ENCODE measurements at regions not wholly inside any gene's neighbourhood (a gene's known extent, or its start where the extent isn't known, plus 50 kb on each side); places are given as distances from the start of the nearest gene placed in this dataset.

DNA sequence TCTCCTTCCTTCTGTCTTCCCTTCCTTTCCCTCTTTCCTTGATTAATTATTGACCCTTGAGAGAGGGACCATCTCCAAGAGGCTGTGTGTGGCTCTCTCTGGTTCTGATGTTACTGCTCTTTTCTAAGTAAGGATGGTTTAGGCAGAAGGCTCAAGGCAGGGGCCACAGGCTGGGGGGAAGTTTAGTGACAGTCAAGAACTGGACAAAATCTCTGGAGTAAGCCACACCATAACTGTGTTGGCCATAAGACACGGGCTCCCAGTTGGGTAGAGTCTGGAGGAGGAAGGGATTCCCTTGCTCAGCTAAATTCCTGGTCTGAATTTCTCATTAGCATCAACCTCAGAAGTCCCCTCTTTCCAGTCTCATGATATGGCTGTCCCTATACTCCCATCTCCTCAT, 74.7 kb downstream of the BUD13 start:
- FAIRE-seq (no peak), DNase-seq (ENCODE audit: insufficient read length, low spot score) (no peak)

DNA sequence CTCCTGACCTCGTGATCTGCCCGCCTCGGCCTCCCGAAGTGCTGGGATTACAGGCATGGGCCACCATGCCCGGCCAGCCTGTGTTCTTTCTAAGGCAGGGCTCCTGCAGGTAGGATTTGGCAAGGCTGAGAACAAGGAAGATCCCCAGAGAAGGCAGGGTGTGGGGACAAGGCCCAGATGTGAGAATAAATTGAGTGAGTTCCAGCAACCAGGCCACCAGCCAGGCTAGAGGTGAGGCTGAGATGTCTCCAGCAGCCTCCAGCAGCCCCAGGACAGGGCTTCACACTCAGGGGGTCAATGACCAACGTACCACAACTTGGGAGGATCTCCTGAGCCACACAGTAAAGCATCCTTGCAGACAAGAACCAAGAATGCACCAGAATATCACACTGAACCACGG, 75.1 kb downstream of the BUD13 start:
- FAIRE-seq: no peak
- DNase-seq (ENCODE audit: insufficient read length, low spot score): no peak

DNA sequence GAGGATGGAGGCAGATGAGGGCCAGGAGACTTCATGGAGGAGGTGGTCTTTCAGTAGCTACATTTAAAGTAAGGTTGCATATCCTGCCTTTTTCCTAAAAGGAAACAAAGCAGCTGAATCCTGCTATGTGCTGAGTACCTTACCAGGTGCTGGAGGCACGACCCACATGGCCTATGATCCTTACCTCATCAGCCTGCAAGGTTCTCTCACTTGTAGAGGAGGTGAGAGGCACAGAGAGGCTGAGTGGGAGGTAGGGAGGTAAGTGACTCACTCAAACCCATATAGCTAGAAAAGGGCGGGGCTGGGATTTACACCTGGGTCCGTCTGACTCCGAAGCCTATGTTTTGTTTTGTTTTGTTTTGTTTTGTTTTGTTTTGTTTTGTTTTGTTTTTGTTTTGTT, 75.8 kb downstream of the BUD13 start:
- FAIRE-seq: no peak

GRCh38 chr11:116696381-116696941, 76.3 kb downstream of the BUD13 start:
- FAIRE-seq: peak; percentile 51
- peak; percentile 31 for DNase-seq (ENCODE audit: insufficient read length, low spot score)

More for the DNA sequence above, 75.8 kb downstream of the BUD13 start:
- DNase-seq (ENCODE audit: insufficient read length, low spot score): no peak

GRCh38 chr11:116695657-116696254, 77.0 kb downstream of the BUD13 start:
- DNase-seq (ENCODE audit: insufficient read length, low spot score): no peak
- FAIRE-seq: no peak

DNA sequence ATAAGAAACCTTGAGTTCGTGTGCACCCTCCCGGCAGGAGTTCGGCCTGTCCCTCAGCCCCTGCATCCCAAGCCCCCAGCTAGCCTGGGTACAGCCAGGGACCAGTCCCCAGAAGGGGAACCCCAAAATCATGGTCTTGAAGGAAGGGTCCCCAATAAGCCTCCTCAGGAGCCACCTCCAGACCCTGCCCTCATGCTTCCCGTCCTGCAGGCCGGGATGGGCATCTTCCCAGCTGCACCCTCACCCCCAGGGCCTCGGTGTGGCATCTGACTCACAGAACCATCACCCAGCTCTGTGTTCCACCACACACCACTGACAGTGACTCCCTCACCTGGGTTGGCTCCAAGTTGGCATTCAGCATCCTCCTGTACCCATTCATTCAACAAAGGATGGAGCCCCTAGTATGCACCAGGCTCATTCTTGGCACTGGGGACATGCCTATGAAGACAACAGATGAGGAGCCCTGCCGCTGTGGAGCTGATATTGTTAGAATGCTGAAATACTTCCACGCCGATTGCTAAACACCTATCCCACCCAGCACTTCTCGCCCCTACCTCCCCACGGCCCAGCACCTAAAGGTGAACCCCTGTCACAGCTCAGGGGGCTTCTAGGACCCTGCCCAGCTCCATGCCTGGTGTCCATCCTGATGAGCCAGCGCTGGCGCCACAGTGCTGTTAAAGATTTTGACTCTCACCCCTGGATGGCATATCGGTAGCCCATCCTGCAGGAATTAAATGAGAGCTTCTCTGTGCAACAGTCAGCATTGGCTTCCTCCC, 77.8 kb downstream of the BUD13 start:
- DNase-seq (ENCODE audit: insufficient read length, low spot score) (no peak), FAIRE-seq (no peak)

GRCh38 chr11:116694349-116694725, 78.5 kb downstream of the BUD13 start:
- no peak for FAIRE-seq

GRCh38 chr11:116693593-116694348, 79.0 kb downstream of the BUD13 start:
- FAIRE-seq (no peak), DNase-seq (ENCODE audit: insufficient read length, low spot score) (no peak)

More at GRCh38 chr11:116694349-116694725, 78.5 kb downstream of the BUD13 start:
- DNase-seq (ENCODE audit: insufficient read length, low spot score): no peak

- FAIRE-seq (no peak), DNase-seq (ENCODE audit: insufficient read length, low spot score) (no peak)
These were observed 79.7 kb downstream of the BUD13 start for GRCh38 chr11:116693102-116693570.

- FAIRE-seq (no peak), DNase-seq (ENCODE audit: insufficient read length, low spot score) (no peak)
These were observed 80.3 kb downstream of the BUD13 start for GRCh38 chr11:116692318-116693101.

DNA sequence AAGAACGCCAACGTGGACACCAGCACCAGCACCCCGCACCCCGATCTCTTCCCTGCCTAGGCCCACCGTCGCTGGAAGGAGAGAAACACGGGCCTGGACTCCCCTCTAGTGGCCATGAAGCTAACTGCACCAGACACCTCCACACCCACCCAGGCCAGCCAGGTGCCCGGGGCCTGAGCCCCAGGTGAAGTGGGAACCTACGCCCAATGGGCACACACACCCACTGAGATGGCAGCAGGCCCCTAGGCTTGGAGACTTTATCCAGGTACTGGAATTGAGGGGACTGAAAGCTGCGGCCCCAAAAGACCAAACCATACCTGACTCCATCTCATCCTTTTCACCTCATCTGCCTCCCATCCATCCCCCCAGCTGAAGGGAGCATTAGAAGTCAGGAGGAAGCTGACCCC, 81.0 kb downstream of the BUD13 start:
- peak; percentile 59 for FAIRE-seq

DNA sequence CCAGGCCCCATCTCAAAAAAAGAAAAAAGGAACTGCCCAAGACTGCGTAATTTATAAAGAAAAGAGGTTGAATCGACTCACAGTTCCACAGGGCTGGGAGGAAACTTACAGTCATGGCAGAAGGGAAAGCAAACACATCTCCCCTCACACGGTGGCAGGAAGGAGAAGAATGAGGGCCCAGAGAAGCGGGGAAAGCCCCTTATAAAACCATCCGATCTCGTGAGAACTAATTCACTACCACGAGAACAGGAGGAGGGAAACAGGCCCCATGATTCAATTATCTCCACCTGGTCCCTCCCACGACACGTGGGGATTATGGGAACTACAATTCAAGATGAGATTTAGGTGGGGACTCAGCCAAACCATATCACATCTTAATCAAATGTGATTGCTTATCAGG, 82.2 kb downstream of the BUD13 start:
- no peak for DNase-seq (ENCODE audit: insufficient read length, low spot score)
- FAIRE-seq: no peak

More for the DNA sequence above, 81.0 kb downstream of the BUD13 start:
- DNase-seq (ENCODE audit: insufficient read length, low spot score): peak; percentile 77

DNA sequence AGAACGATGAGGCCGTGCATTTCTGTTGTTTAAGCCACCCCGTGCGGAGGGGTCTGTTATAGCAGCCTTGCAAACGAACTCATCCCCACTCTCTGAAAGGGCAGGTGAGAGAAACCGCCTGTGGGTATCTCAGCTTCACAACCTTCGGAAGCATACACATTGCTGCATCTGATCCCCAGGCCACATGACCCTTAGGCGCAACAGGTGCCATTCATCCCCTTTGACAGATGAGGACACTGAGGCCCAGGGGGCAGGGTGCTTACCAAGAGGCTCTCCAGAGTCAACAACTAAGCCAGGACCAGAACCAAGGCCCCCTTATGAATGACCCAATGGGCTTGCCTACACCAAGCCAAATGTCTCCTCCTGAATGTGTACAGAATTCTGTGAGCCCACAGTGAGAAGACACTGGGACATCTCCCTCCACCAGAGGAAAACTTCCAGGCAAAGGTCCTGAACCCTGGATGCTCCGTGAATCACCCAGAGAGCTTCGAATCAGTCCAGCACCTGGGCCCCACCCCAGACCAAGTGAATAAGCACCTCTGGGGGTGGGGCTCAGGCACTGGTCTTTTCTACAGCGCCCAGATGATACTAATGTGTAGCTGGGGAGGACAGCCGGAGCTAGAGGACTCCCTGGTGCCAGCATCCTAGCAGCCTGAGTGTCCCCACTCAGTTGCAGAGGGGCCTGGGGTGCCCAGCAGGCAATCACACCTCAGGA, 83.2 kb downstream of the BUD13 start:
- FAIRE-seq (no peak), DNase-seq (ENCODE audit: insufficient read length, low spot score) (no peak)

- DNase-seq (ENCODE audit: insufficient read length, low spot score) (no peak), FAIRE-seq (no peak)
These were observed 84.6 kb downstream of the BUD13 start for GRCh38 chr11:116688202-116688540.

GRCh38 chr11:116687458-116688201, 85.2 kb downstream of the BUD13 start:
- peak; percentile 73 for FAIRE-seq
- no peak for DNase-seq (ENCODE audit: insufficient read length, low spot score)

DNA sequence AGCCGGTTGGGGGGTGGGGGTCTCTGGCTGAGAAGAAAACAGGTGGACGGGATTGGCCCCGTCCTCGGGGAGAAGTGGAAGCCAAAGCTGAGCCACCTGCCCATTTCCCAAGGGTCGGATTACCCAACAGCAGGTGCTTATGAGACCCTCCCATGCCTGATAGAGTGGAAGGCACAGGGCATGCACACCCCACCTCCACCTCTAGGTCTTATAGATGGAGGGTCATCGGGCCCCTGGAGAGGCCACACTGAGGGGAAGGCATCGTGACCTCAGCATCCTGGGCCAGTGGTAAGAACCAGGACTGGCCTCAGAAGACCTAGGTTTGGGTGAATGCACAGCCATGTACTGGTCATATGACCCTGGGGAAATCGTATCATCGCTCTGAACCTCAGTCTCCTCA, 85.9 kb downstream of the BUD13 start:
- DNase-seq (ENCODE audit: insufficient read length, low spot score): no peak
- no peak for FAIRE-seq

GRCh38 chr11:116683982-116684381, 88.8 kb downstream of the BUD13 start:
- DNase-seq (ENCODE audit: insufficient read length, low spot score) (no peak), FAIRE-seq (no peak)

- no peak for DNase-seq (ENCODE audit: insufficient read length, low spot score)
- no peak for FAIRE-seq
These were observed 92.2 kb downstream of the BUD13 start for GRCh38 chr11:116680349-116681125.
